ENCODE measurements at regions not wholly inside any gene's neighbourhood (a gene's known extent, or its start where the extent isn't known, plus 50 kb on each side); places are given as distances from the start of the nearest gene placed in this dataset.

- TF ChIP-seq REST (IDR thresholded peaks at IDR 0.05; ENCODE audit: insufficient replicate concordance, low read depth): no peak
- no peak for TF ChIP-seq POLR2AphosphoS5 (IDR thresholded peaks at IDR 0.05; ENCODE audit: low read depth)
- TF ChIP-seq, protein P1, sequence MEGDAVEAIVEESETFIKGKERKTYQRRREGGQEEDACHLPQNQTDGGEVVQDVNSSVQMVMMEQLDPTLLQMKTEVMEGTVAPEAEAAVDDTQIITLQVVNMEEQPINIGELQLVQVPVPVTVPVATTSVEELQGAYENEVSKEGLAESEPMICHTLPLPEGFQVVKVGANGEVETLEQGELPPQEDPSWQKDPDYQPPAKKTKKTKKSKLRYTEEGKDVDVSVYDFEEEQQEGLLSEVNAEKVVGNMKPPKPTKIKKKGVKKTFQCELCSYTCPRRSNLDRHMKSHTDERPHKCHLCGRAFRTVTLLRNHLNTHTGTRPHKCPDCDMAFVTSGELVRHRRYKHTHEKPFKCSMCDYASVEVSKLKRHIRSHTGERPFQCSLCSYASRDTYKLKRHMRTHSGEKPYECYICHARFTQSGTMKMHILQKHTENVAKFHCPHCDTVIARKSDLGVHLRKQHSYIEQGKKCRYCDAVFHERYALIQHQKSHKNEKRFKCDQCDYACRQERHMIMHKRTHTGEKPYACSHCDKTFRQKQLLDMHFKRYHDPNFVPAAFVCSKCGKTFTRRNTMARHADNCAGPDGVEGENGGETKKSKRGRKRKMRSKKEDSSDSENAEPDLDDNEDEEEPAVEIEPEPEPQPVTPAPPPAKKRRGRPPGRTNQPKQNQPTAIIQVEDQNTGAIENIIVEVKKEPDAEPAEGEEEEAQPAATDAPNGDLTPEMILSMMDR (IDR thresholded peaks at IDR 0.05; ENCODE audit: insufficient read depth, low read length): no peak
- TF ChIP-seq SPI1 (IDR thresholded peaks at IDR 0.05; ENCODE audit: borderline replicate concordance, low read depth): no peak
Observed at GRCh38 chr10:3902054-3902808, 117.2 kb upstream of the KLF6 start.
